Stimulated activated CD4-positive, alpha-beta T cell treated with anti-CD3 and anti-CD28 coated beads, Interleukin-1b, Interleukin-23, amount 100 ng/mL, for 4 hours (primary cell): ENCODE measurements at regions not wholly inside any gene's neighbourhood (a gene's known extent, or its start where the extent isn't known, plus 50 kb on each side); places are given as distances from the start of the nearest gene placed in this dataset.
"Not testable (repeated sequence)": the region's sequence is repeated elsewhere in the genome, so short reads cannot be mapped to it uniquely, and the experiment has no call there.

Experiments used
- DNase-seq, 2 donors: peaks; one replicate each; pipeline ENCODE4 v3.0.0-alpha.2; 2020; ENCODE audit warnings: low read depth in 2 of 2

DNA sequence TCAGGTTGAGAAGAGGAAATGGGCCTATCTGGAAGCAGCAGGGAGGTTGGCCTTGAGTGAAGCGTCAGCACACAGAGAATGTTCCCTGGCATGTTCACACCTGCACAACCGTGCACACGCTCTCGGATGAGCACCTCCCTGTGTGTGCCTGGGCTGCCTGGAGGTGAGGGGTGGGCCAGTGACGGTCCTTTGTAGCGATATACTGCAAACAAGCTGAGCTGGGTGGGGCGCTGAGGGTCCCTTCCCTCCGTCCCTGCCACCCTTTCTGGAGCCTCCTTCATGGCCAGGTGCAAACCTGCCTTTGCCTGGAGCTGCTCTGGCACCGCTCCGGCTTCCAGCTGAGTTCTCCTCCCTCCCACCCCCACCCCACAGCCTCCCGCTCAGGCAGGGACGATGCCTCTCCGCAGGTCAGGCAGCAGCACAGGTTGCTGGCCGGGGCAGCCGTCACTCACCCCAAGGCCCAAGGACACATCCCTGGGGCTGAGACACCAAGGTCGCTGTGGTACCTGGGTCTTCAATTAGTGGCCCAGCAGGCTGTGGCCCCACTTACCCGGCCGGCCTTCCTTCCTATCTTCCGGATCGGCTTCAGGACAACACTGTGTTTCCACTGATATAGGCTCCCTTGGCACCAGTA, 111.6 kb downstream of the ERMARD start:
- no peak for DNase-seq

DNA sequence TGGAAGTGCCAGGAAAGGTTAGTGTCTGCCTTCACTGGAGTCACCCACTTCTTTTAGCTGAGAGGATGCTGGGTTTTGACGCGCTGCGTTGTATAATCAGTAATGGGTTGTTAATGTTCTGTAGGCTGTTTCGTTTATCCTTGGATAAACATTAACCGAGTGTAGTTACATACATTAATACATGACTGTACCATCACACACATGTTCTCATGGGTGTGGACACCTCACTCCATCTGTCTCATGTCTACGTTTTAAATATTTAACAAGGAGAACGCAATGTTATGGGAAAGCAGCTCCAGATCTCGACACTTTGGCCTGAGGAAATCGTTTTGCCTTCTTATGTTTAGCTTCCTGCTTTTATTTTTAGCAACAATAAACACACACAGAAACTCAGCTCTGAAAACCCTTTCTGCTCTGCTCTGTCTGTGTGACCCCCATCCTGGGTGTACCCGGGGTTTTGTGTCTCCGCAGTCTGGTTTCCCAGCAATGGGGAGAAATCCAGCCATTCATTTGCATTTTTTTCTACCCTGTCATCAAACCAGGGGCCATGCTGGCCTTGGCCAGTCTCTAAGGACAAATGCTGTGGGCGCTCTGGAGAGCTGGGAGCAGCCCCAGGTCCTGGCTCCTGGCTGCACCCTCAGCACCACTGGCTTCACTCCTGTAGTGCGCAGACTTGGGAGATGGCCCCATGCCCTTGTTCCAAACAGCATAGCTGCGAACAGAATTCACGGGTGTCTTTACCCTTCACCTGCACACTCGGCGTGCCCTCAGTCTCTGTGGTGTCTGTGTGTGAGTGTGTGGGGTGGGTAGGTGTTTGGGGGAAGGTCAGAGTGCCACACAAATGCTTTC, 110.8 kb downstream of the ERMARD start:
- DNase-seq: no peak

DNA sequence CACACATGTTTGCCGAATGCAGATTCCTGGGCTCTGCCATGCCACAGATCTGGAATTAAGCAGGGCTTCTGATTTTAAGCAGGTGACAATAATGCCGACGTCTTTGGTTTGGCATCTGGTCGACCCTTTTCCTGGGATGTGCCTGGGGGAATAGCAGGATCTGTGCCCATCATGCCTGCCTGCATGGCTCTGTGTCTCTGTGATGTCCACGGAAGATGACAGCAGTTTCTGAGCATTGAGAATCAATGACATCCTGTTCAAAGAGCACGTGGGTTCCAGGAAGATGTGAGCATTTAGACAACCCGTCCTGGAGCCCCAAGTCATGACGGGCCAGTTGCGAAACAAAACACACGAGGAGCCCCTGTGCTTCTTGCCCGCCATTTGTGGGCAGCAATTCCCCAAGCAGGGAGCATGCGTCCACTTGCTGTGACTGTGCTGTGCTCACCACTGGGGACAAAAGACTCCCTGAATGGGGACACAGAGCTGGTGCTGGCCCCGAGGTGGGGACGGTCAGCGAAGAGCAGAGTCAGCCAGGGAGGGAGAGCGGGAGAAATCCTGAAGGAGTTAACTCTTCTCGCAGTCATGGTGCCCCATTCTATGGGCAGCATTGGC, 110.1 kb downstream of the ERMARD start:
- no peak for DNase-seq

DNA sequence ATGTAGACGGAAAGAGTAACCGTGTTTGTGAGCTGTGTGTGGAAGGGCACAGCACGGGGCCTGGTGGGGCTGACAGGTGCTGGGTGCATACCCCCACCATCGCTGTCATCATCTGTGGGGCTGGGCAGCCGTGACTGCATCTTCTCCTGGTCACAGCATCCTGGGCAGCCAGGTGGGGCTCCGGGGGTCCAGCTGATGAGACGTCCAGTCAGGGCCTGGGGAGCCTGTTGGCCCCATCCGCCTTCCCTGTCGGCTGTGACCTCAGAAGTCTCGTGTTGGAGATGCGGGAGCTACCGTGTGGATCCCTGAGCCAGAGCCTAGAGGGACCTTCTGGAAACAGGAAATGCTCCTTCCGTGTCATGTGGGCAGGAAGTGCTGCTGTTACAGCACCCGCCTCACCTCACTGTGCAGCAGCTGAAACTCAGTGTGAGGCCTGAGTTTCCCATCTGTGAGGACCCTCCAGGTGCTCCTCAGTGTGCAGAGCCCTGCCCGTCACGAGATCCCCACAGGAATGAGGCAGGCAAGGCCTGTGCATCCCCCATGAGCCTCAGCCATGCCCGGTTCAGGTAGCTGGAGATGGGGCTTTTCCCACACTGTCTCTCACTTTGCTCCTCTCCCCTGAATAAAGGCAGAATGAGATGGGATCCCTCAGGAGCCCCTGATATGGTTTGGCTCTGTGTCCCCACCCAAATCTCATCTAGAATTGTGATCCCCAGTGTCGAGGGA, 108.7 kb downstream of the ERMARD start:
- DNase-seq: no peak

- DNase-seq: no peak
Observed at GRCh38 chr6:169859401-169859977, 108.1 kb downstream of the ERMARD start.

- DNase-seq: no peak
Observed at GRCh38 chr6:169858935-169859351, 107.5 kb downstream of the ERMARD start.

DNA sequence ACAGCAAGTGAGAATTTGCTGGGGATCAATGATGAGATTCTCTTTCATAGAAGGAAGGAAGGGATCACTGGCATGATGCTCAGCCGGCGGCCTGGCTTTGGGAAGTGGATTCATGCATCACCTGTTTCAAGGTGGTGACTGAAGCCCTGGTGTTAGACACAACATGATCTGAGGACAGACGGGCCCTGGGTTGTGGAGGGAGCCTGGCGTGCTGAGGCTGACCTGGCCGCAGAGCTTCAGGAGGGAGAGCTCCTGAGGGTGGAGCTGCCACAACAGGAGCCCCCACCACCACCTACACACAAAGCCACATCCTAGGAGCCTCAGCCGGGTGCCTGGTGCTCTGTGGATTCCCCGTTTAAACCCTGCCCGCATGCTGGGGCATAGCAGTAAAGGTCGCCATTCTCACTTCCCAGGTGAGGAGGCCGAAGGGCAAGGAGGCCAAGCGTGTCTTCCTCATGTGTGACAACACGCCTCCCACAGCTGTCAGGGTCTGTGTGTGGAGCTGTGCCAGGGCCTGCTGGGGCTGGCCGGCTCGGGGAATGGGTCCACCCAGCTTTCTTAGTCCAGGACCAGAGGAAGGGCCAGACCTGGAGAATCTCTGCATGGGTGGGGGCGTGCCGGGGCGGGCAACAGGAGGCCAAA, 107.0 kb downstream of the ERMARD start:
- DNase-seq: no peak

- DNase-seq: no peak
Observed at GRCh38 chr6:169857343-169858292, 106.2 kb downstream of the ERMARD start.

DNA sequence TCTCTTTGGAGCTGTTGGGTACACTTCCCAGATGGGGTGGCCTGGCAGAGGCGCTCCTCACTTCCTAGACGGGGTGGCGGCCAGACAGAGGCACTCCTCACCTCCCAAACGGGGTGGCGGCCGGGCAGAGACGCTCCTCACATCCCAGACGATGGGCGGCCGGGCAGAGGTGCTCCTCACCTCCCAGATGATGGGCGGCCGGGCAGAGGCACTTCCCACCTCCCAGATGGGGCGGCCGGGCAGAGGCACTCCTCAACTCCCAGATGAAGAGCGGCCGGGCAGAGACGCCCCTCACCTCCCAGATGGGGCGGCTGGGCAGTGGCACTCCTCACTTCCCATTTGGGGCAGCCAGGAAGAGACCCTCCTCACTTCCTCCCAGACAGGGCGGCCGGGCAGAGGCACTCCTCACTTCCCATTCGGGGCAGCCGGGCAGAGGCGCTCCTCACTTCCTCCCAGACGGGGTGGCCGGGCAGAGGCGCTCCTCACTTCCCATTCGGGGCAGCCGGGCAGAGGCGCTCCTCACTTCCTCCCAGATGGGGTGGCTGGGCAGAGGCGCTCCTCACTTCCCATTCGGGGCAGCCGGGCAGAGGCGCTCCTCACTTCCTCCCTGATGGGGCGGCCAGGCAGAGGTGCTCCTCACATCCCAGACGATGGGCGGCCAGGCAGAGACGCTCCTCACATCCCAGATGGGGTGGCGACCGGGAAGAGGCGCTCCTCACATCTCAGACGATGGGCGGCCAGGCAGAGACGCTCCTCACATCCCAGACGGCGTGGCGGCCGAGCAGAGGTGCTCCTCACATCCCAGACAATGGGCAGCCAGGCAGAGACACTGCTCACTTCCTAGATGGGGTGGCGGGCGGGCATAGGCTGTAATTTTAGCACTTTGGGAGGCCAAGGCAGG, 105.3 kb downstream of the ERMARD start:
- DNase-seq: not testable (repeated sequence)

DNA sequence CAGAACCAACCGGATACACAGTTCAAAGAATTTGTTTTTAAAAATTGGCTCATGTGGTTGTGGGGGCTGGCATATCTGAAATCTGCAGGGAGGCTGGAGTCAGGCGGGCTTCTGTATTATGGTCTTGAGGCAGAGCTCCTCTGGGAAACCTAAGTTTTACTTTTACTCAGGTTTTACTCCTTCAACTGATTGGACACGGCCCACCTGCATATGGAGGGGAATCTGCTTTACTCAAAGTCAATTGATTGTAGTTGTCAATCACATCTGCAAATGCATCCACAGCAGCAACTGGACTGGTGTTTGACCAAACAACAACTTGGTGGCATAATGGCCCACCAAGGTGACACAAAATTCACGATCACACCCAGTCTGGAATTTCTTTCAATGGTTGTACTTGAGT, 103.4 kb downstream of the ERMARD start:
- no peak for DNase-seq

- DNase-seq: no peak
Observed at GRCh38 chr6:169854083-169854725, 102.8 kb downstream of the ERMARD start.

DNA sequence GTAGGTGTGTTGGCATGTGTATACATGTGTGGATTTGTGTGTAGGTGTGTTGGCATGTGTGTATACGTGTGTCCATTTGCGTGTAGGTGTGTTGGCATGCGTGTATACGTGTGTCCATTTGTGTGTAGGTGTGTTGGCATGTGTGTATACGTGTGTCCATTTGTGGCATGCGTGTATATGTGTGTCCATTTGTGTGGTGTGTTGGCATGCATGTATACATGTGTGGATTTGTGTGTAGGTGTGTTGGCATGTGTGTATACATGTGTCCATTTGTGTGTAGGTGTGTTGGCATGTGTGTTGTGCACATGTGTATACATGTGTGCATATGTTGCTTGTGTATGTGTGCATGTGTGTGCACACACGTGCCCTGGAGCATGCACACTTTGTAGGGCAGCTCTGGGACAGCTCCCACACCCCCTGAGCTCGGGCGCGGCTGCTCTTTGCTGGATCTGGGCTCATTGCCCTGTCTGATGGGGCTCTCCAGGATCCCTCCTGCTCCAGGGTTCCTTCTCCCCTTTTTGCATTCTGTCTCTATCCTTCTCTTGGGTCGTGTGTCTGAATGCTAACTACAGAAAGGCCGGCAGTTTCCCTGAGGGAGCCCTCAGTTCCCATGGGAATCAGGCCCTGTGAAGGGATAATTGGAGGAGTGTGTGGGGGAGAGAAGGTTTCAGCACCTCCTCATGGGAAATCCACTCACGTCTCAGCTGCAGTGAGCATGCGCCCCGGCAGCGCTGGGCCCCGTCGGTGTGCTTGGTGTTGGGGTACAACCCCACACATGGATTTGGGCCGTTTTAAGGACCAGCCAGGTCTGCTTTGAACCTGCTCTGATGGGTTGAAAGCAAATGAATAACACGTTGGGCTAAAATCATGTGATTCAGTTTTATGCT, 102.0 kb downstream of the ERMARD start:
- DNase-seq: no peak

DNA sequence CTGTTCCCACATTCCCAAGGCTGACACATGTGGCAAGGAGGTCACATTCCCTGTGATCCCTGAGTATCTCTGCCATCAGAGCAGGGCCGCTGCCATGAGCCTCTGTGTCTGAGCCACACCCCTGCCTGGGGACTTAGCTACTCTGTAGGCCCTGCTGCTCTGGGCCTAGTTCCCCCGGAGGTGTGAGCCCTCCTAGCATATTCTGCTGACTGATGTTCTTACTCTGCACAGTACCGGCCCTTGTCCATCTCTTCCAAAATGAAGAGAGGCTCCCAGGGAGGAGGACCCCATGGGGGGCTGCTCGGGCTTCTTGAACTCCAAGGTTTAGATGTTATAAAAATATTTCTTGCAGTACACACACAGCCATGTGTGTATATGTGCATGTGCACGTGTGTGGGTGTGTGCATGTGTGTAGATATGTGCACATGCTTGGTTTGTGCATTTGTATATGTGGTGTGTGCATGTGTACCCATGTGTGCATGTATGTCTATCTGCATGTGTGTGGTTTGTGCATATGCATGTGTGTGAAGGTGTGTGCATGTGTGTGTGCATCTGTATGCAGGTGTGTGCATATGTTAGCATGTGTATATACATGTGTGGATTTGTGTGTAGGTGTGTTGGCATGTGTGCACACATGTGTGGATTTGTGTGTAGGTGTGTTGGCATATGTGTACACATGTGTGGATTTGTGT, 101.2 kb downstream of the ERMARD start:
- DNase-seq: no peak

GRCh38 chr6:169851641-169852503, 100.5 kb downstream of the ERMARD start:
- DNase-seq: no peak

GRCh38 chr6:169850746-169851145, 99.3 kb downstream of the ERMARD start:
- DNase-seq: no peak

DNA sequence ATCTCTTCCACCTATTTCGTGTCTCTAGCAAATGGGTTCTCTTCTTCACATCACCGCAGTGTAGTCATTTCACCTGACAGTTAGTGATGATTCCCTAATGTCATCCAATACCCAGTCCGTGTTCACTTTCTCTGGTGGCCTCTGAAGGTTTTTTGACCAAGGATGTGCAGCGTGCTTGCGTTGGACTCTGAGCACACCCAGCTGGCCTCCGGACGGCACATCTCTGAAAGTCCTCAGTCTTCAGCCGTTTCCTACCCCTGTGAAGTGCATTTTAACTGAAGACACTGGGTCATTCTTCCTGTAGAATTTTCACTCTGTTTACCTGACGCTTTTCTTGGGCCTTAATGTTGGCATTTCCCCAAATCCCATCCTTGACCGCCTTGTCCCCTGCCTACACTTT, 98.7 kb downstream of the ERMARD start:
- no peak for DNase-seq
